ENCODE measurements at regions not wholly inside any gene's neighbourhood (a gene's known extent, or its start where the extent isn't known, plus 50 kb on each side); places are given as distances from the start of the nearest gene placed in this dataset.
"Not testable (repeated sequence)": the region's sequence is repeated elsewhere in the genome, so short reads cannot be mapped to it uniquely, and the experiment has no call there.

- no peak for DNase-seq (ENCODE audit: low read depth in 4 of 4, low spot score in 3 of 4)
These were observed 336.3 kb downstream of the BMP4 start for GRCh38 chr14:53620317-53620716.

- DNase-seq (ENCODE audit: low read depth in 4 of 4, low spot score in 3 of 4), result no peak
These were observed 336.9 kb downstream of the BMP4 start for GRCh38 chr14:53619691-53620231.

GRCh38 chr14:53616536-53616935, 340.1 kb downstream of the BMP4 start:
- not testable (repeated sequence) for DNase-seq (ENCODE audit: low read depth in 4 of 4, low spot score in 3 of 4)

- no peak for DNase-seq (ENCODE audit: low read depth in 4 of 4, low spot score in 3 of 4)
These were observed 341.4 kb downstream of the BMP4 start for GRCh38 chr14:53615252-53615651.

GRCh38 chr14:53613404-53614253, 343.0 kb downstream of the BMP4 start:
- DNase-seq (ENCODE audit: low read depth in 4 of 4, low spot score in 3 of 4), result peak in 3 of 4 donors; percentile 18 to 33 (median 27)

DNA sequence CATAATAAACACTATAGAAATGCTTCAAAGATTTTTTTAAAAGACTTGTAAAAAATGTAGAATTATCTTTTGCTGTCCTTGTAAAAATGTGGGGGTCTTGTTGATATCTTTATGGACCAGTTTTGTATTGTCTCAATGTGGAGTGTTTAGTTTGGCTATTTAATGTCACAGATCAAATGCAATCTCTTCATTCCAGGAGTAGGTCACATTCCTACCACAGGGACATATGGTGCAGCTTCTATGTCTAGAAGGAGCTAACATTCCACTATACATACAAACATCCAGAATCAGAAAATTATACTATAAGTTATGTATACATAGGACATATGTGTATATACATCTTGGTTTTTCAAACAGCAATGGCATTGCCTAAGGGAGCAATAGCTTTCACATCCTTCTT, 345.7 kb downstream of the BMP4 start:
- no peak for DNase-seq (ENCODE audit: low read depth in 4 of 4, low spot score in 3 of 4)

- DNase-seq (ENCODE audit: low read depth in 4 of 4, low spot score in 3 of 4), result no peak
These were observed 347.6 kb downstream of the BMP4 start for GRCh38 chr14:53609009-53609408.

GRCh38 chr14:53608369-53608768, 348.3 kb downstream of the BMP4 start:
- no peak for DNase-seq (ENCODE audit: low read depth in 4 of 4, low spot score in 3 of 4)

- DNase-seq (ENCODE audit: low read depth in 4 of 4, low spot score in 3 of 4), result no peak
These were observed 350.4 kb downstream of the BMP4 start for GRCh38 chr14:53606203-53606602.

- no peak for DNase-seq (ENCODE audit: low read depth in 4 of 4, low spot score in 3 of 4)
These were observed 351.1 kb downstream of the BMP4 start for GRCh38 chr14:53605562-53605961.

DNA sequence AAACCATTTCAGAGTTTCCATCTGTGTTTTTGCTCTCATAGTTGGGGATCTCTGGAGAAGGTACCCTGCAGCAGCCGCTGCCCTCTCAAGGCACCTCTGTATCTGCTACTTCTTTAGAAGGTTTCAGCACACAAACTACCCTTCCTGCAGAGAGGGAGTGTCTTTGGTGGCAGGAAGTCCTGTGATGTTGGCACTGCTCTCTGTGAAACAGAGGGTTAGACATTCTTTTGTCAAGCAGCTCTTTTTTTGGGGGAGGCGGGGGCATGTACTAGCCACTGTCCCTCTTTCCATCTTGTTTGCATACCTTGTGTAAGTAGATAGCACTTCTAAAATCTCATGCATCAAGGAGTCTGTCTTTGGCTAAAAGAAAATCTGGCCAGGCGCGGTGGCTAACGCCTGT, 352.6 kb downstream of the BMP4 start:
- no peak for DNase-seq (ENCODE audit: low read depth in 4 of 4, low spot score in 3 of 4)

- no peak for DNase-seq (ENCODE audit: low read depth in 4 of 4, low spot score in 3 of 4)
These were observed 355.2 kb downstream of the BMP4 start for GRCh38 chr14:53601409-53601808.

GRCh38 chr14:53599221-53599945, 357.2 kb downstream of the BMP4 start:
- no peak for DNase-seq (ENCODE audit: low read depth in 4 of 4, low spot score in 3 of 4)

DNA sequence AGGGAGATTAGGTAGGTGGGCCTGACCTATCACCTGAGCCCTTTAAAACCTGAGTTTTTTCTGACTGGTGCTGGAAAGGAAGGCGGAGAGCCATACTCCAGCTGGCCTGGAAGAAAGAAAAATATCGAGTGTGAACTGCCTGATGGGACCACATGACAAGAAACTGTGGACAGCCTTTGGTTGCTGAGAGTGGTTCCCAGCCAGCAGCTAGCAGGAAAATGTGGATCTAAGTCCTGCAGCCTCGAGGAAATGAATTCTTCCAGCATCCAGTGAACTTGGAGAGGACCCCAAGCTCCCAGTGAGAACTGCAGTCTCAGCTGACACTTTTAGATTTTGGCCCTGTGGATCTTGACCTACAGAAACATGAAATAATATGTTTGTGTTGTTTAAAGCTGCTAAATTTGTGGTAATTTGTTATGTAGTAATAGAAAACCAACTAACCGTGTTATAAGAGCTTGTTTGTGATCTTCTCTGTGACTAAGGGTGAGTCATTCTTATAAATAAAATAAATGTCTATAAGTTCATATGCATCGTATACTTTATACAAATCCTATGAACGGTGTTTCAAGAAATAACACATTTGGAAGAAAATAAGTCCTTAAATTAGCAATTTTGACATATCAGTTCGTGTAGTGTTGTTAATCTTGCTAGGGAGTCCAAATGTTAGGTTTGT, 359.6 kb downstream of the BMP4 start:
- DNase-seq (ENCODE audit: low read depth in 4 of 4, low spot score in 3 of 4), result no peak

DNA sequence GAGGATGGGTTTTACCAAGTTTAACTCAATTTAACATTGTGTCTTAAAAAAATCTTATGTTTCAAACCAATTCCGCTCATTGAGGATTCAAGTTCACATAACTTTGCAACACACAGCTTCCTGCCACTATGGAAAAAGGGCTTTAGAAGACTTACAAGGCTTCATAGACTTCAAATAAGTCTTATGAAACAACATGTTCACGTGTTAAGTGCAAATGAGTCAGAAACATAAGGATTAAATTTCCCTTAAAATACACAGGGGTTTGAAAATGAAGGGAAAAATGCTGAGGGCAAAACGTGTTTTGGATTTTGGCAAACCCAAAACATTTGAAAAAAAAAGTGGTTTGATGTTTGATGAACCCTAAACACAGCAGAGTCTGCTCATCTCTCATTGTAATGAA, 364.8 kb downstream of the BMP4 start:
- DNase-seq (ENCODE audit: low read depth in 4 of 4, low spot score in 3 of 4), result no peak

GRCh38 chr14:53581504-53581903, 375.1 kb downstream of the BMP4 start:
- DNase-seq (ENCODE audit: low read depth in 4 of 4, low spot score in 3 of 4), result no peak

DNA sequence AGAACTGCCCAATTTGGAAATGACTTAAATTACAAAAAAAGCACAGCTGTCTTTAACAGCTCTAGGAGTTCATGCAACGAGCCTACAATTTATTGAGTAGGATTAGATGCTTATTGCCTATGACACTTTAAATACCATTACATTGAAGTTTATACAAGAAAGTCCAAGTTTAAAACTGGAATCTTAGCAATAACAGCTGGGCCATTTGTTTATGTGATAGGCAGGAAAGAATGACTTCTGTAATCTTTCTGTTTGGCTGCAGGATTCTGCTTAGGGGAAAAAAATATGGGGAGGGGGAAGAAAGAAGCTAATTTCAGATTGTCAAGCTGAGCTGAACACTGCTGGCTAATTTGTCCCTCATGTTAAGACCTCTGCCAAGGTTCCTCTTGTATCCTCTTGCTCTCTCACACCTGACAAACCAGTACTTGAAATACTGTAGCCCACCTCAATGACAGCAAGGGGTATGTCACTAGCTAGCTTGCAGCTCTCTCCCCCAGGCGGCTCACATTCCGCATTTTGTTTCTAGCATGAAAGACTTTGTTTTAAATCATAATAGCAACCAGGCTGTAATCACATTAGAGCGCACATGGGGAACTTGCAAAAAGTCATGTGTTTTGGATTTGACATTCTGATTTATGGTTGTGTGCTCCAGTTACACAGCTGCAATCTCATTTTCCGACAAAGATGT, 384.8 kb downstream of the BMP4 start:
- peak; percentile 26 to 52 (median 42) for DNase-seq (ENCODE audit: low read depth in 4 of 4, low spot score in 3 of 4)

DNA sequence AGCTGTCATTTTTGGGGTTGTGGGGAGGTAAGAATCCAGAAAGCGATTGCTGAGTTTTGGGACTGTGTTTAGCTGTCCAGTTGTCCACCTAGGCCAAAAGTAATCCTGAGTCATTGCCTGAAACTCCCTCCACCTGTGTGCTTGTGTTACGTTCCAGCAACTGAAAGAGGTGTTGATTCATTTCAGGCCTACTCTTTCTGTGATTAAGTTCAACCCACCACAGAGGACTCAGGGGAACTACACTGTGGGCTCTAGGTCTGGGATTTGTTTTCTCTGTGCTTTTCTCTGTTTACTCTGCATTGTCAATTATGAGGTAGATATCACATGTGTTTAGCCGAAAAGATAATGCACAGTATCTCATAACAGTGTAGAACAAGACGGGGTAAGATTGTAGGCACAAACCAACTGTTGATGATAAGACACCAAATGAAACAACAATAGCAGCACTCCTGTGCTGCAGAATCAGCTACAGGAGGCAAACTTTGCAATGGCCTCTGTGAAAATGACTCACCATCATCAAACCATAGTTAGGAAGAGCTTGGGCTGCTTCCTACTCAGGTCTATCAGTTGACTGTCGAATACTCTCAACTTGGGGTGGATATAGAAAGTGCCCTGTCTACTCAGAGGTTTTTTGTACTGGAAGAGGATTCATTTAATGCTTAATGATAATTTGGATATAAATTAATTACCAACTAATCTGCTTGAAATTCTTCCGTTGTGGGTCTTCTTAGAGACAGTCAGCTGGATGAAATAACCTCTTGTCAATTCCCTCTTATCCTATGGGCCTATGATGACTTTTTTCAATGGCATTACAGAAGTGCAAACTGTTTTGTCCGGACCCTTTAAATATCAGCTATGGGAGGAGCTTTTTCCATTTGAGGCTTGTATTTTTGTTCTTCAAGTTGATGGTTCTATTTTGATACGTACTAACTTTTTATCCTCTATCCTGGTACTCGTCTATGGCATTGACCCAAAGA, 385.9 kb downstream of the BMP4 start:
- DNase-seq (ENCODE audit: low read depth in 4 of 4, low spot score in 3 of 4), result no peak

DNA sequence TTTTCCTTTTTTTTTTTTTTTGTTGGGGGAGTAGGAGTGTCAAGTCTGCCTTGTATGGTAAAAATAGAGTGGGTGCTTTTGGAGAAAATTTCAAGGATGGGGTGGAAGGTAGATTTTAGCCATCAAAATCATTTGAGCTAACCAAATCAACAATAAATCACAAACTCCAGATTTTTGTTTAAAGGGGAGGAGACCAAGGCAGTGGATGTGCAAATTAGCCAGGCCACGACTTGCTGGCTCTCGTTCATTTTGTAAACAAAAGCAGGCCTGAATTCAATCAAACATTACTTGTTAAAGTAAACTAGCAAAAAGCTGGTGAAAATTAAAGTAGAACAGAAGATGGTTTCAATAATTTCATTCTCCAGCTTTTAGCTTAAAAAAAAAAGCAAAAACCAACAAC, 387.2 kb downstream of the BMP4 start:
- DNase-seq (ENCODE audit: low read depth in 4 of 4, low spot score in 3 of 4), result no peak

Measured in right renal pelvis (tissue), 4 donors.